22Rv1 (cell line): ENCODE measurements at regions not wholly inside any gene's neighbourhood (a gene's known extent, or its start where the extent isn't known, plus 50 kb on each side); places are given as distances from the start of the nearest gene placed in this dataset.

Source experiments
- CTCF ChIP-seq: fragments of 450-650 bp; IDR thresholded peaks from 2 replicates; pipeline ENCODE4 v1.5.1; 2017; ENCODE audit warnings: mild to moderate bottlenecking
- ZFX ChIP-seq: fragments of 450-650 bp; IDR thresholded peaks from 2 replicates; pipeline ENCODE4 v1.6.1; 2017; ENCODE audit warnings: antibody characterized with exemption, borderline replicate concordance

- TF ChIP-seq CTCF (no peak), ZFX (no peak)
These were observed 118.9 kb downstream of the TMEM182 start for GRCh38 chr2:102880731-102881130.
